Fibroblast of upper back skin (primary cell): ENCODE measurements at regions not wholly inside any gene's neighbourhood (a gene's known extent, or its start where the extent isn't known, plus 50 kb on each side); places are given as distances from the start of the nearest gene placed in this dataset.

Experiments used
- DNase-seq: peaks from one replicate; pipeline ENCODE4 v3.0.0-alpha.2; 2013

GRCh38 chr9:79170643-79171042 lies 401.1 kb upstream of the TLE4 start:
- DNase-seq = no peak

GRCh38 chr9:79173932-79174331 lies 397.8 kb upstream of the TLE4 start:
- no peak for DNase-seq

- peak; percentile 37 for DNase-seq
These were observed 395.6 kb upstream of the TLE4 start for GRCh38 chr9:79176014-79176697.

DNA sequence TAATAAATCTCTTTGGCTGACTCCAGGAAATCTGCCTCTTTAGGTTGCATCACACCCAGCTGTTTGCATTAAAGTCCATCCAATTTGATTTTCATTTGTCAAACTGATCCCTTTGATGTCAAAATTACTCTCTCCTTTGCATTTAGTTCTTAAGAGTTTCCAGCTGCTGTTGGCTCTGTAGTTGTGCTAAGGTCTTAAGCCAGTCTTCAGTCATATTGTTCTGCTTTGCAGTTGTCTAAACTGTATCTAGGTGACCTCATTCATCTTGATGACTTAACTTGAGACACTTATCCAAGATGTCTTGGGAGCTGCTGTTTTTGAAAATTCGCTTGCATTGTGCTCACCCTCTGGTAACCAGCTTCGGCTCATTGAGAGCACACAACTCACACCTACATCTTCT lies 386.9 kb upstream of the TLE4 start:
- DNase-seq = peak; percentile 83

GRCh38 chr9:79185866-79186265 lies 385.9 kb upstream of the TLE4 start:
- peak; percentile 85 for DNase-seq

GRCh38 chr9:79189511-79189924 lies 382.2 kb upstream of the TLE4 start:
- DNase-seq = peak; percentile 95

GRCh38 chr9:79193001-79193400 lies 378.8 kb upstream of the TLE4 start:
- DNase-seq = peak; percentile 95

- DNase-seq = no peak
These were observed 378.1 kb upstream of the TLE4 start for GRCh38 chr9:79193501-79194223.

GRCh38 chr9:79195879-79196278 lies 375.9 kb upstream of the TLE4 start:
- peak; percentile 93 for DNase-seq

DNA sequence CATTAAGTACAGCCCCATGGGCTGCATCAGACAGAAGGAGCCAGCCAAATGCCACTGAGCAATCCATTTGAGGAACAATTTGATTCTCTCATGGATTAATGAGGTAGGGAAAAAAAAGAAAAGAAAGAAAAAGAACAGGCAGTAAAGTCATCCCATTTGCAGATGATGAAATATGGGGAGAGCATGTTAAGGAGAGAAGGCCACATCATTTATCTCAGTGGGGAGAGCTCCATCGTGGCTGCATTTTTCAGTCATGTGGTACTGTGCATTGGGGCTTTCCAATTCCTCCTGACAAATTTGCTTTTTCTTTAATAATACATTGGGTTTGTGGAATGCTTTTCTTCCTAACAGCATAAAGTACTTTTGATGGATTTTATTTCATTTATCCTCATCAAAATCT lies 375.2 kb upstream of the TLE4 start:
- peak; percentile 93 for DNase-seq

- no peak for DNase-seq
These were observed 371.4 kb upstream of the TLE4 start for GRCh38 chr9:79200336-79200735.

- DNase-seq = no peak
These were observed 370.1 kb upstream of the TLE4 start for GRCh38 chr9:79201636-79202035.

DNA sequence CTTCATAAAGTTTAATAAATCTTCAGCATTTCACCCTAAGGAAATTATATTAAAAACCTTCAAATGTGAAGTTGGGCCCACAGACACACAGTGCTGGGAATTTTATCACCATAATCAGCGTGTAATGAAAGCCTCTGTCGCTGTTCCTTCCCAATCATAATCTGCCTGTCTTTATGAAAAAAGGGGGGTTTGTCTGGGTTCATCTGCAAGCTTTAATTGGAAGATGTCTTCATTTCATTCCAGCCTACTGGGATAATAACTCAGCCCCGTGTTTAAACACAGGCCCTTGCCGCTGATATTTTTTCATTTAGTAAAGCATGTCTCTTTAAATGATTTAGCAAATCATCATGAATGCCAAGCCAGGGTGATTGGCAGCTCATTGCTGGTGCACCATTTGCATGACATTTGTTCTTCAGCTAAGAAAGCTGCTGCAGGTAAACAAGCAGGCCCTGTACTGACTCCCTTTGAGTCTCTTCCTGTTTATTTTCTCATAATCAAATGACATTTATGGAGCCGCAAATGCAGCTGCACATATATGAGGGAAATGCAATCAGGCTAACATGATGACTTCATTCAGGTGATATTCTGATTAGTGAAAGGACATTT lies 362.9 kb upstream of the TLE4 start:
- no peak for DNase-seq

GRCh38 chr9:79210541-79211243 lies 361.1 kb upstream of the TLE4 start:
- no peak for DNase-seq

- DNase-seq = peak; percentile 59
These were observed 358.2 kb upstream of the TLE4 start for GRCh38 chr9:79213417-79214125.

DNA sequence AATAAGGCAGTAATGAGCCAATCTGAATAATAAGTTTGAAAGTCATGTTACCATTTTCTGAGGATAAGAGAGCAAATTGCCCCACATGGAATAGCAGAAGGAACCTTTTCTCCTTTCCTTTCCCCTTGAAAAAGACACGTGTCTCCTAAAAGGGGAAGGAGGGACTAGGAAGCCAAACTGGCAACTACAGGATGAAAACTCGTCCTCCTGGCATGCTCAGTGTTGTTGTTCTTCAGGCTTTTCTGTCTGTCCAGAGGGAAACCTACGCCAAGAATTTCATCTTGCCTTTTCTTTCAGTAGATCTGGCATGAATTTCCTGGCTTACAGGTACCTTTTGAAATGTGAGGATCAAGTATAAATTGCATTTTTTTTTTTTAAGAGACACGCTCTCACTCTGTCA lies 355.9 kb upstream of the TLE4 start:
- peak; percentile 59 for DNase-seq

DNA sequence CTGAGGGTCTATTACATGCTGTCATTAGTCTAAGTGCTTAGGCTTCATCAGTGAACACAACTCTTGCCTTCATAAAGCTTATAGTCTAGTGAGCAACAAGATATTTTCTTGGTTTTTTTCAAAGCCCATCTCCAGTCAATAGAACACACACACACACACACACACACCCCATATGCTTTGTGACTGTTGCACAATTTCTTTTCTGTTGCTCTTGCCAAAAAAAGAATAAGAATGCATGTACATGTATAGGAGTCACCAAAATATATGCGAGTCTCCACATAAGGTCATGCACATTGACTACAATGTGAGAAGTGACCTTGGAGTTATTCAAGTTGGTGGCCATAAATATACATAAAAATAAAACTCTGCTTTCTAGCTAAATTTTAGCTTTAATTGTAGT lies 351.5 kb upstream of the TLE4 start:
- peak; percentile 46 for DNase-seq

DNA sequence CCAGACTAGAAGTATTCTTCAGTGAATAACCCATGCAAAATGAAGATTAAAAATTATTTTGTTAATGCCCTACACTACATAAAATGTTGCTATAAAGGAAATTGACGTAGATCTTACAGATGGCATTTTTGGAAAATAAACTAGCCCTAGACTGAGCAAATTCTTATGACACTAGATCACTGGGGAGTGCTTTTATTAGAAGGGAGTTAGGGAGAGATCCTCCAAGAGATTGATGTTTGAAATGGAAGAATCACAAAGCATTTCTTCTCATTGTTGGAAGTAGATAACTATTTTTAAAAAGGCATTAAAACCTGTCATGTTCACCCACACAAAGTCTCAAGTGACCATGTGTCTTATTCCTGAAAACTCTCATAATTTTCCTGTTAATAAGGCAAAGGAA lies 351.1 kb upstream of the TLE4 start:
- DNase-seq = peak; percentile 63

DNA sequence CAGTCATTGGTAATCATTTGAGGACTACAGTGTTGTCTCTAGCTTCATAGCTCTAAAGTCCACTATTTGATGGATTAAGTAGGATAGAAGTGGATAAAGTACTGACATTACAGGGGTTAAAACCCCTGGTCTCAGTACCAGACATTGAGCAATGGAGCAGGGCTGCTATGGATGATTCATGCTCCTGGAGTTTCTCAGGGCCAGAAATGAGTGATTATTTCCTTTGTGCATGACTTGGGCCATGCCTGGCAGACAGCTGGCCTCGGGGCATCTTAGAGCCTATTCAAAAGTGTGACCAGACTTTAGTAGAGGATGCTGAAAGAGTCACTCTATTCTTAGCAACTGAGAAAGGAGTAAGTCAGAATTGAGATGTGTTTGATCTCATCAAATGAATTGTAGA lies 350.7 kb upstream of the TLE4 start:
- DNase-seq = peak; percentile 93

DNA sequence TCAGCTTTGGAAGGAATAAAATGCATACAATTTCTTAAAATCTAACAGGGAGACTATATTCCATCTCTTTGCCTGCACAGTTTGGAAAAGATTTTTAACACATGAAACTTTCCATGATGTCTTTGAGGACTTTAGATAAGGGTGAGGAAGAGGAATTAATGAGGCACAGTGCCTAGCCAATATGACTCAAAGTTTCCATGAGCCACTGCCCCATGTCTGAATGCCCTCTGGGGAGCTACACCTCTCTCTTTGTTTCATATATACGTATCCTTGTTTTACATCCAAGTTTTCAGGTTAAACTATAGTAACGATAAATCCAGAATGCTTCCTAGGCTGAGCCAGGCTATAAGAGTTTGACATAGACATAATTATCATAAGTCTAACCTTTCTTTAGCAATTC lies 349.3 kb upstream of the TLE4 start:
- no peak for DNase-seq

DNA sequence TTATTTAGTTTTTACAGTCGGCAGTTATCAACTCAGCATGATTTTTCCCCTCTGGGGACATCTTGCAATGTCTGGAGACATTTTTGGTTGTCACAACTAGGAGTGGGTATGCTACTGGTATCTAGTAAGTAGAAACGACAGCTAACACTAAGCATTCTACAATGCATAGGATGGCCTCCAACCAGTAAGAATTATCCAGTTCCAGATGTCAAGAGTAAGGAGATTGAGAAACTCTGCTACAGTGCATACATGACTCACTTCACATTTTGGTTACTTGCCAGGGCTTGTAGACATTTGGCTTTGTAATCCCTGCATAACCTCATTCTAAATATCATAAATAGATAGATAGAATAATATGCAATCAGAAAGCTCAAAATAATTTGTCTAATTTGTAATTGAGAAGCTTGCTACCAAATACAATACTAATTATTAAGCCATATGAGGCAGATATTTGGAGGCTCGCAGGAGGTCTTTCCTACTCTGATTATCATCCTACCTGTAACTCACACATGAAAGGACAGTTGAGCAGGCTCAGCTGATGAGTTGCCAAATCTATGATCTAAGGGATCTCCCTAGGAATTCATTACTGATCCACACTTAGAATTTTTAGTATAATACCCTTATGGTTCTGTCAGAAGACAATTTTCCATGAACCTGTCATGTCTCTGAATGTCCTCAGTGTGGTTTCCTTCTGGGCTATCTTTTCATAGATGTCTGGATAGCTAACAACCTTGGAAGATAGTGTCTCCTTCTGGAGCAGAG lies 346.9 kb upstream of the TLE4 start:
- DNase-seq = peak; percentile 97

GRCh38 chr9:79233542-79233941 lies 338.2 kb upstream of the TLE4 start:
- DNase-seq = no peak
